Type B pancreatic cell (in vitro differentiated cells): ENCODE measurements at regions not wholly inside any gene's neighbourhood (a gene's known extent, or its start where the extent isn't known, plus 50 kb on each side); places are given as distances from the start of the nearest gene placed in this dataset.
A peak's percentile ranks its signal among the peaks of the same experiment; 100 is the strongest.

ENCODE experiments used
- DNase-seq: peaks from one replicate; pipeline ENCODE4 v3.0.0; 2021; ENCODE audit warnings: mixed read lengths; ENCODE audit not compliant: unreplicated experiment; ENCODE audit errors: extremely low spot score
- H3K27ac Mint-ChIP-seq: 2 replicates; pipeline ENCODE4 v1.8.0; 2021; ENCODE audit warnings: mild to moderate bottlenecking, mixed read lengths
- H3K27me3 Mint-ChIP-seq: 2 replicates; pipeline ENCODE4 v1.8.0; 2021; ENCODE audit warnings: mixed read lengths
- H3K36me3 Mint-ChIP-seq: 2 replicates; pipeline ENCODE4 v1.8.0; 2021; ENCODE audit warnings: mixed read lengths
- H3K4me1 Mint-ChIP-seq: one replicate; pipeline ENCODE4 v1.8.0; 2021; ENCODE audit warnings: mixed read lengths; ENCODE audit not compliant: unreplicated experiment
- H3K4me3 Mint-ChIP-seq: 2 replicates; pipeline ENCODE4 v1.8.0; 2021; ENCODE audit warnings: mild to moderate bottlenecking, mixed read lengths
- H3K9me3 Mint-ChIP-seq: 2 replicates; pipeline ENCODE4 v1.8.0; 2021; ENCODE audit warnings: mixed read lengths
- CTCF ChIP-seq: fragments of 200-600 bp; sonication (generic); conservative IDR thresholded peaks from 2 replicates; pipeline ENCODE4 v1.5.0; 2021; ENCODE audit warnings: antibody characterized with exemption, mild to moderate bottlenecking

- H3K36me3 Mint-ChIP-seq, result no peaks in the 10 kb centered on the region
- peak overlapping the region; percentile 12 for H3K4me3 Mint-ChIP-seq
- peaks cover 28% of the 10 kb centered on the region for H3K4me1 Mint-ChIP-seq
- DNase-seq, result no peak
- no peak for TF ChIP-seq CTCF
- no peaks in the 10 kb centered on the region for H3K9me3 Mint-ChIP-seq
- H3K27ac Mint-ChIP-seq, result peak overlapping the region; percentile 37
- H3K27me3 Mint-ChIP-seq, result no peaks in the 10 kb centered on the region
Measured at GRCh38 chr6:30826961-30827342, 57.4 kb upstream of the DDR1 start.

- H3K27ac Mint-ChIP-seq, result peak overlapping the region; percentile 10
- TF ChIP-seq CTCF, result no peak
- H3K9me3 Mint-ChIP-seq, result no peaks in the 10 kb centered on the region
- no peaks in the 10 kb centered on the region for H3K27me3 Mint-ChIP-seq
- peaks cover 31% of the 10 kb centered on the region for H3K4me1 Mint-ChIP-seq
- no peak for DNase-seq
- H3K4me3 Mint-ChIP-seq, result no peak overlapping the region
- H3K36me3 Mint-ChIP-seq, result no peaks in the 10 kb centered on the region
Measured at GRCh38 chr6:30824698-30825097, 59.6 kb upstream of the DDR1 start.

GRCh38 chr6:30823534-30823865, 60.8 kb upstream of the DDR1 start:
- Mint-ChIP-seq H3K27ac (no peak overlapping the region), H3K27me3 (no peaks in the 10 kb centered on the region), H3K9me3 (peaks cover 2% of the 10 kb centered on the region), H3K4me1 (peaks cover 33% of the 10 kb centered on the region), H3K36me3 (no peaks in the 10 kb centered on the region), H3K4me3 (no peak overlapping the region)
- TF ChIP-seq CTCF, result no peak
- no peak for DNase-seq

GRCh38 chr6:30821862-30822784, 62.2 kb upstream of the DDR1 start:
- H3K4me3 Mint-ChIP-seq, result no peak overlapping the region
- peaks cover 6% of the 10 kb centered on the region for H3K9me3 Mint-ChIP-seq
- H3K4me1 Mint-ChIP-seq, result peaks cover 29% of the 10 kb centered on the region
- H3K27me3 Mint-ChIP-seq, result no peaks in the 10 kb centered on the region
- H3K27ac Mint-ChIP-seq, result peak overlapping the region; percentile 59
- TF ChIP-seq CTCF, result peak; percentile 71
- no peaks in the 10 kb centered on the region for H3K36me3 Mint-ChIP-seq
- no peak for DNase-seq

- H3K36me3 Mint-ChIP-seq, result no peaks in the 10 kb centered on the region
- no peak for DNase-seq
- TF ChIP-seq CTCF, result no peak
- peak overlapping the region; percentile 16 for H3K4me3 Mint-ChIP-seq
- no peaks in the 10 kb centered on the region for H3K27me3 Mint-ChIP-seq
- peak overlapping the region; percentile 89 for H3K27ac Mint-ChIP-seq
- peaks cover 6% of the 10 kb centered on the region for H3K9me3 Mint-ChIP-seq
- H3K4me1 Mint-ChIP-seq, result peaks cover 33% of the 10 kb centered on the region
Measured at GRCh38 chr6:30820193-30820592, 64.1 kb upstream of the DDR1 start.
